WERI-Rb-1 (cell line): ENCODE measurements at regions not wholly inside any gene's neighbourhood (a gene's known extent, or its start where the extent isn't known, plus 50 kb on each side); places are given as distances from the start of the nearest gene placed in this dataset.

Experiments
- DNase-seq: peaks from one replicate; pipeline ENCODE4 v3.0.0-alpha.2; 2020
- H3K27ac ChIP-seq: fragments of 250-450 bp; sonication (Bioruptor Pico); 2 replicates; pipeline ENCODE4 v1.5.1; 2020; ENCODE audit warnings: mild to moderate bottlenecking, moderate library complexity
- H3K27me3 ChIP-seq: fragments of 250-450 bp; sonication (Bioruptor Pico); 2 replicates; pipeline ENCODE4 v1.5.1; 2021; ENCODE audit warnings: mild to moderate bottlenecking, low read depth, moderate library complexity; ENCODE audit not compliant: insufficient read depth, severe bottlenecking
- H3K36me3 ChIP-seq: fragments of 250-450 bp; sonication (Bioruptor Pico); 2 replicates; pipeline ENCODE4 v1.5.1; 2020; ENCODE audit warnings: mild to moderate bottlenecking, moderate library complexity
- H3K4me3 ChIP-seq: 2 replicates; pipeline ENCODE4 v1.5.1; 2011; ENCODE audit warnings: low read depth, mild to moderate bottlenecking, control low read depth, low read length
- H3K9me3 ChIP-seq: fragments of 250-450 bp; sonication (Bioruptor Pico); 2 replicates; pipeline ENCODE4 v1.5.1; 2021; ENCODE audit warnings: mild to moderate bottlenecking, moderate library complexity; ENCODE audit not compliant: severe bottlenecking
- TF ChIP-seq, protein P1 (sequence below): IDR thresholded peaks from 2 replicates; pipeline ENCODE4 v1.5.1; 2011; ENCODE audit warnings: low read depth, mild to moderate bottlenecking, control low read depth, inconsistent platforms, low read length

DNA sequence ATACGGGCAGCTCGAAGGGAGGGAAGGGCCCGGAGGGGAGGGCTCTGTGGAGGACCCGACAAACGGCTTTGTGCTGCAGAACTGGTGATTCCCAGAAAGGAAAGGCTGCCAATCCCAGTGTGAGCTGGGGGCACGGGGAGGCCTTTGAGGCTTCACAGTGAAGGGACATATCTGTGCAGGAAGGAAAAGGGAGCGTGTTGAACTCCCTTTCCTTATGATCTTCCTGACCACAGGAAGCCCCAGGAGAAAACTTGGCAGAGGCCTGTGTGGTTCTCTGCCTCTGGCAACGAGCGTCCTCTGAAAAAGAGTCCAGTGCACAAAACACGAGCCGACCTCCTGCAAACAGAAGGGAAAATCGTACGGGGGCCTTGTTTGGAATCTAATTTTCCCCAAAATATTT lies 683.5 kb upstream of the SALL3 start:
- TF ChIP-seq, protein P1, sequence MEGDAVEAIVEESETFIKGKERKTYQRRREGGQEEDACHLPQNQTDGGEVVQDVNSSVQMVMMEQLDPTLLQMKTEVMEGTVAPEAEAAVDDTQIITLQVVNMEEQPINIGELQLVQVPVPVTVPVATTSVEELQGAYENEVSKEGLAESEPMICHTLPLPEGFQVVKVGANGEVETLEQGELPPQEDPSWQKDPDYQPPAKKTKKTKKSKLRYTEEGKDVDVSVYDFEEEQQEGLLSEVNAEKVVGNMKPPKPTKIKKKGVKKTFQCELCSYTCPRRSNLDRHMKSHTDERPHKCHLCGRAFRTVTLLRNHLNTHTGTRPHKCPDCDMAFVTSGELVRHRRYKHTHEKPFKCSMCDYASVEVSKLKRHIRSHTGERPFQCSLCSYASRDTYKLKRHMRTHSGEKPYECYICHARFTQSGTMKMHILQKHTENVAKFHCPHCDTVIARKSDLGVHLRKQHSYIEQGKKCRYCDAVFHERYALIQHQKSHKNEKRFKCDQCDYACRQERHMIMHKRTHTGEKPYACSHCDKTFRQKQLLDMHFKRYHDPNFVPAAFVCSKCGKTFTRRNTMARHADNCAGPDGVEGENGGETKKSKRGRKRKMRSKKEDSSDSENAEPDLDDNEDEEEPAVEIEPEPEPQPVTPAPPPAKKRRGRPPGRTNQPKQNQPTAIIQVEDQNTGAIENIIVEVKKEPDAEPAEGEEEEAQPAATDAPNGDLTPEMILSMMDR: no peak
- Histone ChIP-seq H3K27me3 (no peaks in the 10 kb centered on the region), H3K36me3 (no peaks in the 10 kb centered on the region)

DNA sequence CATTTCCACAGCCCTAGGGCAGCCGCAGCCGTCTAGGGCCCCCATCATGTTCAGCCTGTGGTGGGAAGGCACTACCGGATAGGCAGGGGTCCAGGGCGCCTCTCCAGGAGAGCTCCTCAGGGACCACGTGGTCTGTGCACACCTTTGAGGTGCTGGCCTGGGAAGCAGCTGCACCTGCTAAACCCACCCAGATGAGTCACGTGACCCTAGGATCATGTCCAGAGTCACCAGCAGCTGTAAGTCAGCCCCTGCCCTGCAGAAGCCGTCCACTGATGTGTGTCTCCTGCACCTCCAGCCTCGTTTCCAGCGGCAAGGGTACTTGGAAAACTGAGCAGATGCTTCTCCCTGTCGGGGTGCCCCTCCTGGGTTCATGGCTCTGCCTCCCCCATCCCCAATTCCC lies 682.6 kb upstream of the SALL3 start:
- Histone ChIP-seq H3K4me3 (no peak overlapping the region), H3K27ac (no peak overlapping the region), H3K36me3 (no peaks in the 10 kb centered on the region), H3K9me3 (no peaks in the 10 kb centered on the region), H3K27me3 (no peaks in the 10 kb centered on the region)
- no peak for DNase-seq
- TF ChIP-seq, protein P1: no peak

More for the DNA sequence above, 683.5 kb upstream of the SALL3 start:
- H3K4me3 ChIP-seq: no peak overlapping the region
- H3K9me3 ChIP-seq: no peaks in the 10 kb centered on the region
- H3K27ac ChIP-seq: no peak overlapping the region
- DNase-seq: no peak

DNA sequence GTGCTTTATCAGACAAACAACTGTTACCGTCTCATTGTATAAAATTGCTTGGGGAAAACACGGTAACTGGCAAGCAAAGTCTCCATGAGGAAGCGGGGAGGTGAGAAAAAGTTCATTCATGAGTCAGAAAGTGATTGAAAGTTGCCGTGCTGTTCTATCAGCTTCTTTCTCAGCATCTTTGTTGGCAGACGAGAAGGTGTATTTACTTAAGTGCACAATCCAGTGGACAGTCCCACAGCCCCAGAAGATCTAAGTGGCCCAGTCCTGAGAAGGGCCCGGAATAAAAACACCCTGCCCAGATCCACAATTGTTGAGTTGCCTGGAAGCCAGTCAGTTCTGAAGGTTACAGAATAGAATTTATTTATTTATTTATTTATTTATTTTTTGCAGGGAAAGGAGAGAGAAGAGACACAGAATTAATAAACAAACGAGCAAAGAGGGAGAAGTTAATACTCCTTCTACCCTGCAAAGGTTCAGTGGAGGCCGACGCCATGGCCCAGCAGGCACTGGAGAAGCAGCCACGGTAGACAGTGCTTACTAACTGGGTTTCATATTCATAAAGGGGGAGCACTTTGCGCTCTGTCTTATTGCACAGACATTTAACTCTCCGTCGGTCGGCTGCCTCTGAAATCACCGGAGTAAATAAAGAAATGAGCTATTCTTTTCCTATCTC lies 676.0 kb upstream of the SALL3 start:
- Histone ChIP-seq H3K27me3 (no peaks in the 10 kb centered on the region), H3K9me3 (no peaks in the 10 kb centered on the region), H3K36me3 (no peaks in the 10 kb centered on the region), H3K27ac (no peak overlapping the region), H3K4me3 (no peak overlapping the region)
- DNase-seq: no peak
- TF ChIP-seq, protein P1: no peak

DNA sequence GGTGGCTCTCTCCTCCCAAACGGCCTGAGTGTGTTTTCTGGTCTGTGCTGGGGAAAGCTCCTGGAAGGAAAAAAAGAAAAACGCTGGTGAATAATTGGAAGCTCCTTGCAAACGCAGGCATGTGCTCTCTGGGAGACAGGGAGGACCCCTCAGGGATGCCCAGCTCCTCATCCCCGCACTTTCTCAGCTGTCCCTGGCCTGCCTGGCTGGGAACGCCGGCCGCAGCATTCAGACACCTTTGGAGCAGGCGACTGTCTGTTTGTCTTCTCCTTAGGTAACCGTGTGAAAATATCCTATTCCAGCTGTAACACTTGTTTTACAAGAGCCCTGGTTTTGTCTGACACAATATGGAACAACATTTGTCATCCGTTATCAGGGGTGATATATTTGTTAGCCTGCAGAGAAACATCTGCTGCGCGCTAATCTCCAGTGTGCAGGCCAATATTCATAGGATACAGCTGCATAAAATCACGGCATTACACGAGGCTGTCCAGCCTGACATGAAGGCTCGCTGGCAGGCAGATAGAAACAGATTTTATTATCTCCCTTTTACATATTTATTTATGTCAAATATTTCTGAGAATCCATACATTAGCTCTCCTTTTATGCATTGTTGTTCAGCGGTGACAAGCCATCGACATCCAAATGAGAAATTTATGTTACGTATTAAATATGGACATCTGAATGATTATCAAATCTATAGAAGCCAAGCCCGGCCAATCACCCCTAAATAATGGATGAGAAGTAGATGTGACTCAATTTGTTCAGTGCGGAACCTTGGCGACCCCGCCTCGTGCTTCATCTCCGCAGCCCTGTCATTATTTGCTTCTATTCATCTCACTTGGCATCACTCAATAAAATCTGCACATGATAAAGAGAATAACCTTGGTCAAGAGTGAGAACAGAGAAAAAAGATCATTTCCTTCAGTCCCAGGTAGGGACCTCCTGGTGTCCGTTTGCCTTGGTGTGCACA lies 675.1 kb upstream of the SALL3 start:
- Histone ChIP-seq H3K27ac (no peak overlapping the region), H3K9me3 (no peaks in the 10 kb centered on the region), H3K27me3 (no peaks in the 10 kb centered on the region), H3K4me3 (no peak overlapping the region), H3K36me3 (no peaks in the 10 kb centered on the region)
- TF ChIP-seq, protein P1: no peak
- DNase-seq: no peak

DNA sequence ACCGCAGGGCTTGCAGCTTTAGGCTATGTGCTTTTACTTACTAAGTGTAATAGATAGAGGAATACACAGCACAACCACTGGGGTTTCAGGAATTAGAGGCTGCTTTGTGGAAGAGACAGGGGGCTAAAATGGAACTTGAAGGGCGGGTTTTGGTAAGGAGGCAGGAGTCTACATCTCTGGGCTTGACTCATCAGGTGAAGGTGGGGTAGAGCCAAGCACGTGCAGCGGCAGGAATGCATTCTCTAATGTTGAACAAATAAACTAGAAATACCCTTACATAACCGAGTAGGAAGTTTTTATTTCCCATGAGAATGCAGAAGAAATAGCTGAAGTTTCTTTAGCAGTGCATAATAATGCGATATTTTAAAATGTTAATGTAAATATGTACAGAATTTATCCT lies 673.8 kb upstream of the SALL3 start:
- H3K9me3 ChIP-seq: no peaks in the 10 kb centered on the region
- no peak overlapping the region for H3K27ac ChIP-seq
- no peak for DNase-seq
- TF ChIP-seq, protein P1: no peak
- no peak overlapping the region for H3K4me3 ChIP-seq
- no peaks in the 10 kb centered on the region for H3K36me3 ChIP-seq
- H3K27me3 ChIP-seq: no peaks in the 10 kb centered on the region
